Natural killer cell (primary cell): ENCODE measurements at regions not wholly inside any gene's neighbourhood (a gene's known extent, or its start where the extent isn't known, plus 50 kb on each side); places are given as distances from the start of the nearest gene placed in this dataset.

ENCODE experiments used
- ATAC-seq, 3 donors: fragments of 150-1000 bp in 2 of 3; fragments of 200-7000 bp in 1 of 3; cut with Tn5 transposase; 1 replicate in 1 of 3; 2 replicates in 2 of 3; pipeline ENCODE4 v1.10.0; 2021; ENCODE audit warnings: mild to moderate bottlenecking in 2 of 3, moderate library complexity in 2 of 3
- DNase-seq, 2 donors: peaks; one replicate each; pipeline versions ENCODE4 v3.0.0 to v3.0.0-alpha.2; 2013 to 2021; ENCODE audit warnings: mixed read lengths in 1 of 2
- H3K27ac ChIP-seq: one replicate; pipeline ENCODE4 v1.5.1; 2013; ENCODE audit warnings: mild to moderate bottlenecking, low read length
- H3K27me3 ChIP-seq: one replicate; pipeline ENCODE4 v1.6.1; 2013; ENCODE audit warnings: low read length; ENCODE audit not compliant: control insufficient read depth, insufficient read depth
- H3K36me3 ChIP-seq: one replicate; pipeline ENCODE4 v1.6.1; 2013; ENCODE audit warnings: low read length; ENCODE audit not compliant: control insufficient read depth, insufficient read depth
- H3K4me1 ChIP-seq: one replicate; pipeline ENCODE4 v1.6.1; 2013; ENCODE audit warnings: low read length; ENCODE audit not compliant: control insufficient read depth, insufficient read depth
- H3K4me3 ChIP-seq: one replicate; pipeline ENCODE4 v1.5.1; 2013; ENCODE audit warnings: low read length
- H3K9me3 ChIP-seq: one replicate; pipeline ENCODE4 v1.6.1; 2013; ENCODE audit warnings: low read length; ENCODE audit not compliant: control insufficient read depth, insufficient read depth
- H3K27ac Mint-ChIP-seq, 2 donors: one replicate each; pipeline ENCODE4 v1.8.0; 2022; ENCODE audit warnings: mild to moderate bottlenecking in 2 of 2, mixed read lengths in 2 of 2, moderate library complexity in 1 of 2
- H3K27me3 Mint-ChIP-seq, 2 donors: one replicate each; pipeline ENCODE4 v1.8.0; 2022; ENCODE audit warnings: low read depth in 2 of 2, mixed read lengths in 2 of 2
- H3K36me3 Mint-ChIP-seq: one replicate; pipeline ENCODE4 v1.8.0; 2022; ENCODE audit warnings: mixed read lengths
- H3K4me1 Mint-ChIP-seq, 2 donors: one replicate each; pipeline ENCODE4 v1.8.0; 2022; ENCODE audit warnings: mixed read lengths in 2 of 2
- H3K4me3 Mint-ChIP-seq: one replicate; pipeline ENCODE4 v1.8.0; 2022; ENCODE audit warnings: mild to moderate bottlenecking, moderate library complexity, mixed read lengths
- H3K9me3 Mint-ChIP-seq, 2 donors: one replicate each; pipeline ENCODE4 v1.8.0; 2022; ENCODE audit warnings: mixed read lengths in 2 of 2
- WGBS: methylation state at CpG from one replicate; pipeline ENCODE4 v1.1.7; 2013; ENCODE audit warnings: missing lambda C conversion rate; ENCODE audit not compliant: insufficient coverage; 5-methylcytosine and 5-hydroxymethylcytosine counted together
- intact Hi-C: fragments of 100-400 bp; cut with micrococcal nuclease; formaldehyde crosslinking; loops from one replicate; pipeline ENCODE4 v1.14.2; 2022
- TF ChIP-seq, protein P1 (sequence below): fragments of 200-600 bp; IDR thresholded peaks from one replicate; pipeline ENCODE4 v1.8.0; 2022; ENCODE audit warnings: antibody characterized with exemption

DNA sequence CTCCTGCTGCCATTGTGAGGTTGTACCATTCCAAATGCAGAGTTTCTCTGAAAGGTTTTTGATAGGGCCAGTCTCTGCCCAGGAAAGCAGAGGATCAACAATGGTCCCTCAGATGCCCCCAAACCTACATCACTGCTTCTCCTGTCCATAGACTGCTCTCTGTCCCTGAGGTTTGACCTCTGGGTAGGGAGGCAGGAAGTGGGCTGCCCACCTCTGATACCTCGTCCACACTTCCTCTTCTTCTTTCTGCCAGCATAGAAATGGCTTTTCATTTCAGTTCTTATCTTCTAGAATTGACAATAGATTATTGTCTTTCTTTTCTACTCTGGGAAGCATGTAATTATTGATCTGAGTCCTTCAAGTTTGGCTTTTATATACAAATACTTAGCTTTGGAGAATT, 170.6 kb downstream of the TRMT11 start:
- Histone ChIP-seq H3K27me3 (no peaks in the 10 kb centered on the region), H3K4me1 (peaks cover 3% of the 10 kb centered on the region), H3K4me3 (no peak overlapping the region), H3K27ac (no peak overlapping the region), H3K9me3 (no peaks in the 10 kb centered on the region), H3K36me3 (no peaks in the 10 kb centered on the region)
- Mint-ChIP-seq H3K27me3 (peaks cover 0 to 7% of the 10 kb centered on the region in 2 donors), H3K4me1 (peaks cover 10 to 18% of the 10 kb centered on the region in 2 donors), H3K27ac (no peak overlapping the region), H3K4me3 (no peak overlapping the region), H3K9me3 (no peaks in the 10 kb centered on the region), H3K36me3 (no peaks in the 10 kb centered on the region)
- DNase-seq = no peak
- TF ChIP-seq, protein P1, sequence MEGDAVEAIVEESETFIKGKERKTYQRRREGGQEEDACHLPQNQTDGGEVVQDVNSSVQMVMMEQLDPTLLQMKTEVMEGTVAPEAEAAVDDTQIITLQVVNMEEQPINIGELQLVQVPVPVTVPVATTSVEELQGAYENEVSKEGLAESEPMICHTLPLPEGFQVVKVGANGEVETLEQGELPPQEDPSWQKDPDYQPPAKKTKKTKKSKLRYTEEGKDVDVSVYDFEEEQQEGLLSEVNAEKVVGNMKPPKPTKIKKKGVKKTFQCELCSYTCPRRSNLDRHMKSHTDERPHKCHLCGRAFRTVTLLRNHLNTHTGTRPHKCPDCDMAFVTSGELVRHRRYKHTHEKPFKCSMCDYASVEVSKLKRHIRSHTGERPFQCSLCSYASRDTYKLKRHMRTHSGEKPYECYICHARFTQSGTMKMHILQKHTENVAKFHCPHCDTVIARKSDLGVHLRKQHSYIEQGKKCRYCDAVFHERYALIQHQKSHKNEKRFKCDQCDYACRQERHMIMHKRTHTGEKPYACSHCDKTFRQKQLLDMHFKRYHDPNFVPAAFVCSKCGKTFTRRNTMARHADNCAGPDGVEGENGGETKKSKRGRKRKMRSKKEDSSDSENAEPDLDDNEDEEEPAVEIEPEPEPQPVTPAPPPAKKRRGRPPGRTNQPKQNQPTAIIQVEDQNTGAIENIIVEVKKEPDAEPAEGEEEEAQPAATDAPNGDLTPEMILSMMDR = no peak
- no CpG with 5 or more reads among the region's 1 CpG for WGBS
- intact Hi-C loops = no loop called here
- ATAC-seq = peak in 2 of 3 donors; percentile 37 to 39

GRCh38 chr6:126167726-126168125, 172.2 kb upstream of the CENPW start:
- intact Hi-C loops = no loop called here
- peaks cover 10% of the 10 kb centered on the region for H3K36me3 Mint-ChIP-seq
- H3K27me3 Mint-ChIP-seq = peaks cover 0 to 2% of the 10 kb centered on the region in 2 donors
- H3K4me3 ChIP-seq = no peak overlapping the region
- no peaks in the 10 kb centered on the region for H3K9me3 ChIP-seq
- H3K4me1 ChIP-seq = no peaks in the 10 kb centered on the region
- TF ChIP-seq, protein P1 = no peak
- ATAC-seq (no peak), DNase-seq (no peak)
- no peaks in the 10 kb centered on the region for H3K27me3 ChIP-seq
- peaks cover 5 to 7% of the 10 kb centered on the region in 2 donors for H3K4me1 Mint-ChIP-seq
- WGBS = 100% methylated on average over 2 of the region's 2 CpGs
- no peak overlapping the region for H3K27ac ChIP-seq
- no peaks in the 10 kb centered on the region for H3K36me3 ChIP-seq
- peaks cover 4 to 12% of the 10 kb centered on the region in 2 donors for H3K9me3 Mint-ChIP-seq
- no peak overlapping the region for H3K4me3 Mint-ChIP-seq
- H3K27ac Mint-ChIP-seq = no peak overlapping the region

- H3K27ac Mint-ChIP-seq = no peak overlapping the region
Measured at GRCh38 chr6:126170433-126170832, 169.5 kb upstream of the CENPW start.

More at GRCh38 chr6:126170433-126170832, 169.5 kb upstream of the CENPW start:
- TF ChIP-seq, protein P1 = no peak
- 46% methylated on average over 5 of the region's 5 CpGs for WGBS
- H3K9me3 ChIP-seq = no peaks in the 10 kb centered on the region
- Mint-ChIP-seq H3K27me3 (peaks cover 0 to 2% of the 10 kb centered on the region in 2 donors), H3K4me1 (peaks cover 5 to 7% of the 10 kb centered on the region in 2 donors), H3K4me3 (no peak overlapping the region), H3K9me3 (peaks cover 0 to 5% of the 10 kb centered on the region in 2 donors), H3K36me3 (no peaks in the 10 kb centered on the region)
- intact Hi-C loops = loop anchor here (2.0 kb wide), 1 partner anchor 174 kb away; no protein-coding TSS in a partner anchor
- H3K27me3 ChIP-seq = no peaks in the 10 kb centered on the region
- H3K36me3 ChIP-seq = no peaks in the 10 kb centered on the region
- H3K4me1 ChIP-seq = no peaks in the 10 kb centered on the region
- no peak for ATAC-seq
- H3K4me3 ChIP-seq = no peak overlapping the region
- no peak for DNase-seq
- no peak overlapping the region for H3K27ac ChIP-seq
